Fibroblast of skin of abdomen (primary cell): ENCODE measurements at regions not wholly inside any gene's neighbourhood (a gene's known extent, or its start where the extent isn't known, plus 50 kb on each side); places are given as distances from the start of the nearest gene placed in this dataset.
"Not testable (repeated sequence)": the region's sequence is repeated elsewhere in the genome, so short reads cannot be mapped to it uniquely, and the experiment has no call there.

Experiments used
- DNase-seq: peaks from one replicate; pipeline ENCODE4 v3.0.0-alpha.2; 2013

DNA sequence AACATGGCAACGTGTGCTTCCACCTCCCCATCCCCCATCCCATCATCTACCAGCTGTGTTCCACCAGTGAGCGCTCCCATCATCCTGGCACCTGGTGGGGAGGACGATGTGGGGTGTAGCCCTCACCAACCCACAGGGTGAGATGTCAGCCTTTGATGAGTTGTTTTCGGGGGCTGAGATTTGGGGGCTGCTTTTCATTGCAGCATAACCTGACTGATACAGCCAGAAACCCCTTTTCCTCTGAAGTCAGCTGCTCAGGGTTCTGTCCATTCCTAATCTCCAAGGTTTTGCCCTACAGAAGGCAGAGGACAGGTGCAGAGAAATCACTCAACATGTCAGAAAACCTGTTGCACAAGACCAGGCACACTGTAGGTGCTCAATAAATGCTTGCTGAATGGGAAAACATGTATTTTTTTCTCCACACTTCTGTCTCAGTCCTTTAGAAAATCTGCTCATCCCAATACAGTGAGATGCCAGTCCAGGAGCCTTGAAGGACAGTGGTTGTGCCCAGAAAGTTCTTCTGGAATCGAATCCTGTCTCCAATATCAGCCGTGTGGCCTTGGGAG lies 239.8 kb downstream of the RBM19 start:
- no peak for DNase-seq

GRCh38 chr12:113725557-113725876 lies 240.6 kb downstream of the RBM19 start:
- no peak for DNase-seq

DNA sequence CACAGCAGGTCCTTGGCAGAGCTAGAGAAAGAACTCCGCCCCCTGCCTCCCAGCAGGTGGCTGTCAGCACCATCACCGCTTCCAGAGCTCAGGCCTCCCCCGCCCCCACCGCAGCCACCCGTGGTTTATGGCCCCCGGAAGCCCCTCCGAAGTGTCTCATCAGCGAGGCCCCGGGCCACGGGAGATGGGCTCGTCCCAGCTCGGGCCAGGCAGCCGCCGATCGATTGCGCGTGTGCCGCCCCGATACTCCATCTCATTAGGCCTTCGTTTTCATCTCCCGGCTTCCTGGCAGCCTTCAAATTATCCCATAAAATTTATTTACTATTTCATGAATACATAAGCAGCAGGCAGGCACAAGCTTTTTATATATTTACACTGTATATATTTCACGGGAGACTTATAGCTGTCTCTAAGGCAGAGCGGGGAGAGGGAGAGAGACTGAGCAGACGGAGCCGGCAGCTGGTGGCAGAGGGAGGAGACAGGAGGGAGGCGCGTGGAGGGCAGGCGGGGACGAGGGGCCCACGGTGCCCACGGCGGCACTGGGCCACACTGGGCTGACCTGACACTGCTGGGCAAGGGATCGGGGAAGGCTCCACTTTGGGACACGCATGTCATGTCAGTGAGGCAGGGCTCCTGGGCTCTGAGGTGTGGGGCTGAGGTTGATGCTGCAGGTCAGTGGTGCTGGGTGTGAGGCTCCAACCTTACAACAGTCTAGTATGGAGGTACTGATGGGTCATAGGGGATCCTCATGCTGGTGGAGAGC lies 241.2 kb downstream of the RBM19 start:
- DNase-seq: no peak

- DNase-seq: no peak
Observed at GRCh38 chr12:113723631-113724030, 242.5 kb downstream of the RBM19 start.

- DNase-seq: no peak
Observed at GRCh38 chr12:113722747-113723146, 243.4 kb downstream of the RBM19 start.

GRCh38 chr12:113720629-113721028 lies 245.5 kb downstream of the RBM19 start:
- DNase-seq: no peak

DNA sequence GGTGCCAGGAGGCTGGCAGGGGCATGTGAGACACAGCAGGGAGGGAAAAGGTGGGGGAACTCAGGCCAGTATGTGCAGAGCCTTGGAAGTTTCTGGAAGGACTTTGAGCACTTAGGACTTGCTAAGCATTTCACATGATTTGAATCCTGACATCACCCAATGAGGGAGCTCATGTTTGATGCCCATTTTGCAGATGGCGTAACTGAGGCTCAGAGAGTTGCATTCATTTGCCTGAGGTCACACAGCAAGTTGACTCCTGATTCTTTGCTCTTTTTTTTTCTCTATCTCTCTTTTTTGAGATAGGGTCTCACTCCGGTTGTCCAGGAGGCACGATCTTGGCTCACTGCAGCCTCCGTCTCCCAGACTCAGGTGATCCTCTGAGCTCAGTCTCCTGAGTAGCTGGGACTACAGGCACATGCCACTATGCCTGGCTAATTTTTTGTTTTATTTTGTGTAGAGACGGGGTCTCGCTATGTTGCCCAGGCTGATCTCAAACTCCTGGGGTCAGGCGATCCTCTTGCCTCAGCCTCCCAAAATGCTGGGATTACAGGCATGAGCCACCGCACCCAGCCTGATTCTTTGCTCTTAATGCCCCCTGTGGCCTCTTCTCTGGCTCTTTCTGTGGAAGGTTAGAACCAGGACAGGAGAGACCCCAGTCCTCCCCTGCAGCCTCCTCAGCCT lies 246.1 kb downstream of the RBM19 start:
- no peak for DNase-seq

DNA sequence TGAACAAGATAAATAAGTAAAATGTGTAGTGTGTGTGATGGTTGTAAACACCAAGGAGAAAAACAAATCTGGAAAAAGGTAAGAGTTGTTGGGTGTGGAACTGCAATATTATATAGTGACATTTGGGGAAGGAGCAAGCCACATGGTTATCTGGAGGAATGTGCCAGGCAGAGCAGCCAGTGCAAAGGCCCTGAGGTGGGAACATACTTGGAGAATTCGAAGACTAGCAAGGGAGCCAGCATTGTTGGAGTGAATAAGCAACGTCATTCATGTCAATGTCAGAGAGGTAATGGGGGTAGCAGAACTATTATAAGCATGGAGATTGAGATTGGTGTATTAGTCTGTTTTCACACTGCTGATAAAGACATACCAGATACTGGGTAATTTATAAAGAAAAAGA lies 241.5 kb upstream of the LHX5 start:
- DNase-seq: no peak

- DNase-seq: no peak
Observed at GRCh38 chr12:113712481-113712880, 240.8 kb upstream of the LHX5 start.

DNA sequence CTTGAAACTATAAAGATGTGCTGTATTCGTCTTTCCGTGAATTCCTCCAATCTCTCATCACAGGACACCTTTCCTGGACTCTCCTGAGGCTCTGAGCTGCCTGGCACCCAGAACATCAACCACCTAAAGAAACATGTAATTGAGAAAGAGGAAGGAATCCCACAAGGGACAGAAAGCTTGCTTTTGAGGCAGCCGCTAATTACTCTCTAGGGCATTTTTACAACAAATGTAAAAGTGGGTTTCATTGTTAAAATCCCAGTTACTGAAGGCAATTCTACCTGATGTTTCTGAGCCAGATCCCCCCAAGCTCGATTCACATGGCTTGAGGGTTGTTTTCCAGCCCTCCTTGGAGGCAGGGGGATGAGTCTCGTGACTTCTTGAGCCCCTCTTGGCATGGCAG lies 238.5 kb upstream of the LHX5 start:
- DNase-seq: no peak

GRCh38 chr12:113709456-113709855 lies 237.8 kb upstream of the LHX5 start:
- no peak for DNase-seq

- DNase-seq: no peak
Observed at GRCh38 chr12:113702836-113703235, 231.2 kb upstream of the LHX5 start.

DNA sequence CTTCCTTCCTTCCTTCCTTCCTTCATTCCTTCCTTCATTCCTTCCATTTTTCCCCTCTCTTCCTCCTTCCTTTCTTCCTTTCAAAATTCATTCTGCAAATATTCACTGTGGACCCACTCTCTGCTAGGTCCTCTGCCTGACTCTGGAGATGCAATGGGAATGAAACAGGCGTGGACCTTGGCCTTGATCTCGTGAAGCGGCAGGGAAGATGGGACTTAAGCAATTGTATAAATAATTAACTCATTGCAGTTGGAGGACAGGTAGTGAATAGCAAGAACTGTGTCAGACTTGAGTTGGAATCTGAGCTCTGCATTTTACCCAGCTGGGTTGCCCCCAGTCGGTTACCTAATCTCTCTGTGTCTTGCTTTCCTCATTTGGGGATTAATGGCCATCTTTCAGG lies 230.6 kb upstream of the LHX5 start:
- DNase-seq: no peak

DNA sequence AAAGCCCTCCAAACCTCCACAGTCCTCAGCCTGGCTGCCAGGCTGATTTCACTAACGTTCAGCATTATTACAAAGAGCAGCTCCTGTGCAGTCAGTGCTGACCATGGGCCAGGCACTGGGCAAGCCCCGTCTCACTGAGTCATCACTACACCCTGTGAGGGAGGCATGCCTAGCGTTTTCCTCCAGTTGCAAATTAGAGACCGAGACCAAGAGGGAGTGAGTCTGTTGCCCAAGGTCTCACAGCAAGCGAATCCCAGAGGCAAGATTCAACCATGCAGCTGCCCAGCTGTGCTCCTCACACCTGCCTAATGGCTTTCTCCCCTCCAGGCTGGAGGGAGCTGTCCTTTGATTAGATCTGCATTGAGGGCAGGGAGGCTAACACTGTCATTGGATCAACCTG lies 229.3 kb upstream of the LHX5 start:
- DNase-seq: peak; percentile 14

DNA sequence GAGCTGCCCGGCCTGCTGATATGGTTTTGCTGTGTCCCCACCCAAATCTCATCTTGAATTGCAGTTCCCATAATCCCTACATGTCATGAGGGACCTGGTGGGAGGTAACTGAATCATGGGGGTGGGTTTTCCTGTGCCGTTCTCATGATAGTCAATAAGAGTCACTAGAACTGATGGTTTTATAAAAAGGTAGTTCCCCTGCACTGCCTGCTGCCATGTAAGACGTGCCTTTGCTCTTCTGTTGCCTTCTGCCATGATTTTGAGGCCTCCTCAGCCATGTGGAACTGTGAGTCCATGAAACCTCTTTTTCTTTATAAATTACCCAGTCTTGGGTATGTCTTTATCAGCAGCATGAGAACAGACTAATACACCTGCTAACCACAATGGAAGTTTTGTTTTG lies 228.3 kb upstream of the LHX5 start:
- not testable (repeated sequence) for DNase-seq

DNA sequence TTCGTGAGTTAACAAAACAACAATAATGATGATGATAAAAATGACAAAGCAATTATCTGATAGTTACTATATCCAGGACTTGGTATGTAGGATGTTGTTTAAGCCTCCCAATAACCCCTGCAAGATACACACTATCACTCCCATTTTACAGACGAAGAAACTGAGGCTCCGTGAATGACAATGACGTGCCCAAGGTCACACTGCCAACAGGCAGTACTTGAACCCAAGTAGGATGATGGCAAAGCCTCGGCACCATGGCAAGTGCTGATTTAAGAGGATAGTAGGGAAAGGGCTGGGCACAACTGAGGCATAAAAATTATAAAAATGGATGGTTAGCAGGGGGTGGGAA lies 226.8 kb upstream of the LHX5 start:
- DNase-seq: no peak

- DNase-seq: no peak
Observed at GRCh38 chr12:113697651-113698509, 226.2 kb upstream of the LHX5 start.

DNA sequence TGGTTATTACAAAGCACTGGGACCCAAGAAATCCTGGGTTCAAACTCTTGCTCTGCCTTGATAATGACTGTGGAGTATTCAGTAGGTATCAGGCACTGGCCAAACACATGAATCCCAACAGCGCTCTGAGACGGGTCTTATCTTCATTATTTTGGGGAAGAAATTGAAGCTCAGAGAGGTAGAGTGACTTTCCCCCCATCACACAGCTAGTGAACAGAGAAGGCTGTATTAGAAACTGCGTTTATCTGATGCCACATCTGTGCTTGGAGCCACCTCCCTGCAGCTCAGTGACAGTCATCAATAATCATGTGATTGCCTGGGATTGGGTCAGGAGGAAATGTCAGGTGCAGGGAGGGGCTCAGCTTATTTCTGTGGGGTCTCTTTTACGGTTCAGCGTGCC lies 225.4 kb upstream of the LHX5 start:
- no peak for DNase-seq

DNA sequence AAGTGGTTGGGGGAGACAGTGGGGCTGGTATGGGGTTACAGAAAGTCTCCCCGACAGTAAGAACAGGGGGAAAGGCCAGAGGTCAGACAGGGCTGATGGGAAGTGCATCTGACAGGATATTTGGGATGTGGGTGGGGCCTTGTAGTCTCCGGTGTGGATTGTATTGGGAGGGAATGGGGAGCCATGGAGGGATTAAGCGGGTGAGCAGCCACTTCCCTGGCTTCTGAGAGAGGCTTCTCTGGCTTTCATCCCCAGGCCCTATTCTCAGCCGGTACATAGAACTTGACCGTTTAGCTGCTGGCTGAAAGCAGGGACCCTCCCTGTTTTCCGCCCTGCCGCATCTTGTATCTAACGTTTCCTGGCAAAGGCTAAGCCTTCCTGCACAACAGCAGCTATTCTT lies 222.0 kb upstream of the LHX5 start:
- no peak for DNase-seq

DNA sequence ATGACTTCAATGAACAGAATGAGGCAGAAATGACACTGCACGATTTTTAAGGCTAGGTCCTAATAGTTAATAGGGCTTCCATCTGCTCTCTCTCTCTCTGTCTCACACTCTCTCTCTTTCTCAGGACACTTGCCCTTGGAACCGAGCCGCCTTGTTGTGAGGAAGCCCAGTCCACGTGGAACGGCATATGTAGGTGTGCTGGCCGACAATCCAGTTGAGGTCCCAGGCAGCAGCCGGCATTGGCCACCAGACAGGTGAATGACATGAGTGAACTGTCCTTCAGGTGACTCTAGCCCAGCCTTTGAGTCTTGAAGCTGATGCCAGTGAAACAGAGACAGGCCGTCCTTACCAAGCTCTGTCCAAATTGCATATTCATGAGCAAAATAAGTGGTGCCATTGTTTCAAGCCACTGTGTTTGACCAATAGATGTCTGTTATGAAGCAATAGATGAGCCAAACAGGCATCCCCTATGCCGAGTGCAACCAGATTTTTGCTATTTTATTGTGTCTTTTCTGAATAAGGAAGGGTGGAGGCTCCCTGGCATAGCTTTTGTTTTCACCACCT lies 217.5 kb upstream of the LHX5 start:
- no peak for DNase-seq

- DNase-seq: no peak
Observed at GRCh38 chr12:113688313-113688712, 216.6 kb upstream of the LHX5 start.

DNA sequence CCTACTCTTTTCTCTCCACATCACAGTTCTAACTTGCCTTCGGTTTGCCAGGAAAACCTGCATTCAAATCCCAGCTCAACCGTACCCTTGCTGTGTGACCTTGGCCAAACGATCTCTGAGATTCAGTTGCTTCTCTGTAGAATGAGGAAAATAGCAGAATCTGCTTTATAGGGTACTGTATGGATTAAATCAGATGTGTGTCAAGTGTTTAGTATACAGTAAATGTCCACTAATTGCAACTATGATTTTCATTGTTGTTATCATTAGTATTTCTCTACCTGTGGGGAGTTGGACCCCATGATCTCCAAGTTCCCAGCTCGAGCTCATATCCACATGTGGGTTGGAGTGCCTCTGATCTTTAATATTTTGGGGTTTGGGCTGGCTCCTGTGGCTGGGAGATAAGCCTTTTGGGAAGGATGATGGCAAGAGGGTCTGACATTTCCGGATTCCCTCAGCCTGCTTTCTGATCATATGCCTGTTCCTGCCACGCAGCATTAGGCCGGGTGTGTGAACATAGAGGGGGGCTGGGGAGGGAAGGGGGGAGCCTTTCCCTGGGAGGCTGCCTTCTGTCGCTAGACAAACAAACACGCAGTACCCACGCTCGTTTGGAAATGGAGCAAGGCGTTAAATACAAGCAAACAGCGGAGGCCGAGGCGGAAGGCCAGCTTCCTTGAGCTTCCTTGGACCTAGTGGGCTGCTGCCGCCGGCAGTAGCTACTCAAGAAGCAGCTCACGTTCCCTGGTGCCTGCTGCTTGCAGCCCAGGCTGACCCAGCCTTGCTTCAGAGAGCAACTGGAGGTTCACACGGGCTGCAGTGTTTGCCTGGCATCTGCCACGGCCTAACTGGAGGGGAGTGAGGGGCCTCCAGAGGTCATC lies 213.5 kb upstream of the LHX5 start:
- no peak for DNase-seq
